HG03064 (cell line): ENCODE measurements at regions not wholly inside any gene's neighbourhood (a gene's known extent, or its start where the extent isn't known, plus 50 kb on each side); places are given as distances from the start of the nearest gene placed in this dataset.

Source experiments
- ATAC-seq: cut with Tn5 transposase; IDR thresholded peaks from one replicate; pipeline ENCODE4 v1.9.1; 2021; ENCODE audit warnings: low read depth; ENCODE audit not compliant: unreplicated experiment

GRCh38 chr6:91142154-91142553 lies 555.3 kb upstream of the MAP3K7 start:
- no peak for ATAC-seq

- ATAC-seq: no peak
These were observed 554.5 kb upstream of the MAP3K7 start for GRCh38 chr6:91141346-91141745.

- no peak for ATAC-seq
These were observed 553.6 kb upstream of the MAP3K7 start for GRCh38 chr6:91140449-91140848.

GRCh38 chr6:91137286-91137685 lies 550.4 kb upstream of the MAP3K7 start:
- no peak for ATAC-seq

- ATAC-seq: no peak
These were observed 548.7 kb upstream of the MAP3K7 start for GRCh38 chr6:91135406-91136103.

- ATAC-seq: no peak
These were observed 545.6 kb upstream of the MAP3K7 start for GRCh38 chr6:91132461-91132860.

- ATAC-seq: no peak
These were observed 543.3 kb upstream of the MAP3K7 start for GRCh38 chr6:91130126-91130525.

- no peak for ATAC-seq
These were observed 540.9 kb upstream of the MAP3K7 start for GRCh38 chr6:91127752-91128151.

- ATAC-seq: no peak
These were observed 540.0 kb upstream of the MAP3K7 start for GRCh38 chr6:91126876-91127275.

- ATAC-seq: no peak
These were observed 530.7 kb upstream of the MAP3K7 start for GRCh38 chr6:91117550-91117949.

GRCh38 chr6:91114123-91114708 lies 527.3 kb upstream of the MAP3K7 start:
- ATAC-seq: no peak

- no peak for ATAC-seq
These were observed 519.2 kb upstream of the MAP3K7 start for GRCh38 chr6:91106083-91106482.

- ATAC-seq: no peak
These were observed 518.7 kb upstream of the MAP3K7 start for GRCh38 chr6:91105532-91105931.

GRCh38 chr6:91099479-91099878 lies 512.6 kb upstream of the MAP3K7 start:
- ATAC-seq: no peak

GRCh38 chr6:91098006-91098405 lies 511.1 kb upstream of the MAP3K7 start:
- ATAC-seq: no peak

- ATAC-seq: no peak
These were observed 510.5 kb upstream of the MAP3K7 start for GRCh38 chr6:91097364-91097763.

- ATAC-seq: no peak
These were observed 508.1 kb upstream of the MAP3K7 start for GRCh38 chr6:91094806-91095475.

- ATAC-seq: no peak
These were observed 507.5 kb upstream of the MAP3K7 start for GRCh38 chr6:91094341-91094740.

GRCh38 chr6:91088976-91089375 lies 502.1 kb upstream of the MAP3K7 start:
- ATAC-seq: no peak

- ATAC-seq: no peak
These were observed 501.6 kb upstream of the MAP3K7 start for GRCh38 chr6:91088515-91088914.

- ATAC-seq: no peak
These were observed 501.0 kb upstream of the MAP3K7 start for GRCh38 chr6:91087908-91088307.

GRCh38 chr6:91083211-91083610 lies 496.3 kb upstream of the MAP3K7 start:
- ATAC-seq: no peak
